ENCODE measurements at regions not wholly inside any gene's neighbourhood (a gene's known extent, or its start where the extent isn't known, plus 50 kb on each side); places are given as distances from the start of the nearest gene placed in this dataset.
"Not testable (repeated sequence)": the region's sequence is repeated elsewhere in the genome, so short reads cannot be mapped to it uniquely, and the experiment has no call there.

DNA sequence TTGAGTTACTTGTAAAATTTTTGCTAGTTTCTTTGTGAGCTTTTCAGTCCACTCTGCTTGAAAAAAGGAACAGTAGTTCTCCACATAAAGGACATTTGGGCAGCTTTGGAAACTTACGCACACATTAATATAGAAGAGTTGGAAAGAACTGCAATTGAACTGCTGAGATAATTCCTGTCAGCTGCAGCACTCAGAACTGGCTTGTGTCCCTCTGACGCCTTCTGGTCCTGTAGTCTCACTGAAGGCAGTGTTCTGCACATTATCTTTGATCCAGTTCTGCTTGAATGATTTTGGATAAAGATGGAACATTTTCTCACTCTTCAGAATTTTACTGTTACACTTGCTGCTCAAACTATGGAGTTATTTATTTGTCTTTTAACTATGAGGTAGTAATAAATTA lies 901.9 kb downstream of the OTOL1 start:
- H3K27me3 ChIP-seq (ENCODE audit: insufficient read depth, poor library complexity, severe bottlenecking) = no peaks in the 10 kb centered on the region

DNA sequence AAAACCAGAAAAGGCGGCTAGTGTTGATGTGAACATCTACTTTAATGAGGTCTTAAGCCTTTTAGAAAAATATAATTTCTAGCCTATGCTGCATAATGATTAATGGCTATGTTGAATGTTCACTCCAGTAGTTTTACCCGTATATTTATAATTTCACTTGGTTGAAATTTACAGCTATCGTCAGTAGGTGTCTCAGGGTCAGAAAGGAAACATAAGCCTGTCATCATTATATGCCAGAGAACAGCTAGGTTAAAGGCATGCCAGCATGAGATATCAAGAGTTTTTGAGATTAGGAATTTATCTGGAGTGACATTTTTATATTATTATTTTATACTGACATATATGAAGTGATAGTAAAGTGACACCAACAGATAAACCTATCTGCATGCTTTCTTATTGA lies 904.1 kb downstream of the OTOL1 start:
- Histone ChIP-seq H3K9me3 (ENCODE audit: severe bottlenecking) (no peaks in the 10 kb centered on the region), H3K27me3 (ENCODE audit: insufficient read depth, poor library complexity, severe bottlenecking) (no peaks in the 10 kb centered on the region), H3K36me3 (ENCODE audit: low read depth) (no peaks in the 10 kb centered on the region), H3K27ac (ENCODE audit: poor library complexity, severe bottlenecking) (no peak overlapping the region), H3K4me3 (ENCODE audit: severe bottlenecking) (no peak overlapping the region), H3K4me1 (ENCODE audit: insufficient read depth, poor library complexity, severe bottlenecking) (no peaks in the 10 kb centered on the region)
- ATAC-seq (ENCODE audit: low read depth) (no peak), DNase-seq (ENCODE audit: low spot score) (no peak)
- TF ChIP-seq, protein P1, sequence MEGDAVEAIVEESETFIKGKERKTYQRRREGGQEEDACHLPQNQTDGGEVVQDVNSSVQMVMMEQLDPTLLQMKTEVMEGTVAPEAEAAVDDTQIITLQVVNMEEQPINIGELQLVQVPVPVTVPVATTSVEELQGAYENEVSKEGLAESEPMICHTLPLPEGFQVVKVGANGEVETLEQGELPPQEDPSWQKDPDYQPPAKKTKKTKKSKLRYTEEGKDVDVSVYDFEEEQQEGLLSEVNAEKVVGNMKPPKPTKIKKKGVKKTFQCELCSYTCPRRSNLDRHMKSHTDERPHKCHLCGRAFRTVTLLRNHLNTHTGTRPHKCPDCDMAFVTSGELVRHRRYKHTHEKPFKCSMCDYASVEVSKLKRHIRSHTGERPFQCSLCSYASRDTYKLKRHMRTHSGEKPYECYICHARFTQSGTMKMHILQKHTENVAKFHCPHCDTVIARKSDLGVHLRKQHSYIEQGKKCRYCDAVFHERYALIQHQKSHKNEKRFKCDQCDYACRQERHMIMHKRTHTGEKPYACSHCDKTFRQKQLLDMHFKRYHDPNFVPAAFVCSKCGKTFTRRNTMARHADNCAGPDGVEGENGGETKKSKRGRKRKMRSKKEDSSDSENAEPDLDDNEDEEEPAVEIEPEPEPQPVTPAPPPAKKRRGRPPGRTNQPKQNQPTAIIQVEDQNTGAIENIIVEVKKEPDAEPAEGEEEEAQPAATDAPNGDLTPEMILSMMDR (IDR thresholded peaks at IDR 0.05; ENCODE audit: poor library complexity, severe bottlenecking) = peak; percentile 20

More for the DNA sequence above, 901.9 kb downstream of the OTOL1 start:
- H3K27ac ChIP-seq (ENCODE audit: poor library complexity, severe bottlenecking) = no peak overlapping the region
- H3K4me3 ChIP-seq (ENCODE audit: severe bottlenecking) = no peak overlapping the region
- H3K9me3 ChIP-seq (ENCODE audit: severe bottlenecking) = no peaks in the 10 kb centered on the region
- no peaks in the 10 kb centered on the region for H3K36me3 ChIP-seq (ENCODE audit: low read depth)
- H3K4me1 ChIP-seq (ENCODE audit: insufficient read depth, poor library complexity, severe bottlenecking) = no peaks in the 10 kb centered on the region
- no peak for DNase-seq (ENCODE audit: low spot score)
- TF ChIP-seq, protein P1 (IDR thresholded peaks at IDR 0.05; ENCODE audit: poor library complexity, severe bottlenecking) = no peak
- no peak for ATAC-seq (ENCODE audit: low read depth)

DNA sequence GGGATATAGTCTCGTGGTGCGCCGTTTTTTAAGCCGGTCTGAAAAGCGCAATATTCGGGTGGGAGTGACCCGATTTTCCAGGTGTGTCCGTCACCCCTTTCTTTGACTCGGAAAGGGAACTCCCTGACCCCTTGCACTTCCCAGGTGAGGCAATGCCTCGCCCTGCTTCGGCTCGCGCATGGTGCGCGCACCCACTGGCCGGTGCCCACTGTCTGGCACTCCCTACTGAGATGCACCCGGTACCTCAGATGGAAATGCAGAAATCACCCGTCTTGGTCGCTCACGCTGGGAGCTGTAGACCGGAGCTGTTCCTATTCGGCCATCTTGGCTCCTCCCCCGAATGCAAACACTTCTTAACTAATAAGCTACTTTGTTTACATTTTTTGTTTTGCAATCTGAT lies 914.9 kb downstream of the OTOL1 start:
- DNase-seq (ENCODE audit: low spot score); H3K4me1 ChIP-seq (ENCODE audit: insufficient read depth, poor library complexity, severe bottlenecking); H3K36me3 ChIP-seq (ENCODE audit: low read depth); H3K4me3 ChIP-seq (ENCODE audit: severe bottlenecking); H3K9me3 ChIP-seq (ENCODE audit: severe bottlenecking); H3K27me3 ChIP-seq (ENCODE audit: insufficient read depth, poor library complexity, severe bottlenecking); H3K27ac ChIP-seq (ENCODE audit: poor library complexity, severe bottlenecking); ATAC-seq (ENCODE audit: low read depth): not testable (repeated sequence)

DNA sequence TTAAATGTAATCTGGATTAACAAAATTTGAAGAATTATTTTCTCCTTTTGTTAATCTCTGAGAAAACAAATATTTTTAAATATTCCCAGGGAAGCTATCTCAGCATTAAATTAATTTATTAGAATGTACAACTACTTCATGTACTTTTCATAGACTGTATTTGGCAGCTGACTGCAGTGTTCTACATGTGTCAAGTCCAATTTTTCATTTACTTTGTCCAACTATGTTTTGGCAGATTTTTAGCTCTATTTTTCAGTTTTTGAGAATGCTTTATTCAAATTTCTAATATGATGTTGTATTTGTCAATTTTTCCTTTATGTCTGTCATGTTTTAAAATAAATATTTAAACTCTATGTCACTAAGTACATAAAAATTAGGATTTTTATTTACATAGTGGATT lies 925.1 kb downstream of the OTOL1 start:
- Histone ChIP-seq H3K36me3 (ENCODE audit: low read depth) (no peaks in the 10 kb centered on the region), H3K9me3 (ENCODE audit: severe bottlenecking) (no peaks in the 10 kb centered on the region), H3K4me3 (ENCODE audit: severe bottlenecking) (no peak overlapping the region), H3K4me1 (ENCODE audit: insufficient read depth, poor library complexity, severe bottlenecking) (no peaks in the 10 kb centered on the region), H3K27ac (ENCODE audit: poor library complexity, severe bottlenecking) (no peak overlapping the region), H3K27me3 (ENCODE audit: insufficient read depth, poor library complexity, severe bottlenecking) (no peaks in the 10 kb centered on the region)
- TF ChIP-seq, protein P1 (IDR thresholded peaks at IDR 0.05; ENCODE audit: poor library complexity, severe bottlenecking) = no peak
- DNase-seq (ENCODE audit: low spot score) = no peak
- no peak for ATAC-seq (ENCODE audit: low read depth)

DNA sequence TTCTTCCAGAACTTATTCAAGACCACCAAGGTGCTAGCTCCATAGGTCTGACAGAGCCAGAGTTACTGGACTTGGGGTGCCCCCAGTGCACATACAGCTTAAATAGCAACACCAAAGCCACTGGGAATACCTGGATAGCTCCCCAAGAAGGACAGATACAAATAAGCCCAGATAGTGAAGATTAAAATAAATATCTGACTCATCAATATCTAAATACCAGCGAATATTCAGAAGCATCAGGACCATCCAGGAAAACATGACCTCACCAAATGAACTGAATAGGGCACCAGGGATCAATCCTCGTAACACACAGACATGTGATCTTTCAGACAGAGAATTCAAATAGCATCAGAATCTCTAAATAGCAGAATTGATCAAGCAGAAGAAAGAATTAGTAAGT lies 931.6 kb downstream of the OTOL1 start:
- no peak overlapping the region for H3K4me3 ChIP-seq (ENCODE audit: severe bottlenecking)
- DNase-seq (ENCODE audit: low spot score) = no peak
- H3K9me3 ChIP-seq (ENCODE audit: severe bottlenecking) = no peaks in the 10 kb centered on the region
- no peaks in the 10 kb centered on the region for H3K27me3 ChIP-seq (ENCODE audit: insufficient read depth, poor library complexity, severe bottlenecking)
- no peaks in the 10 kb centered on the region for H3K36me3 ChIP-seq (ENCODE audit: low read depth)
- ATAC-seq (ENCODE audit: low read depth) = no peak
- no peak overlapping the region for H3K27ac ChIP-seq (ENCODE audit: poor library complexity, severe bottlenecking)
- TF ChIP-seq, protein P1 (IDR thresholded peaks at IDR 0.05; ENCODE audit: poor library complexity, severe bottlenecking) = no peak
- no peaks in the 10 kb centered on the region for H3K4me1 ChIP-seq (ENCODE audit: insufficient read depth, poor library complexity, severe bottlenecking)

Measured in RWPE2 (cell line).